Lung (tissue), 11 donors: ENCODE measurements at regions not wholly inside any gene's neighbourhood (a gene's known extent, or its start where the extent isn't known, plus 50 kb on each side); places are given as distances from the start of the nearest gene placed in this dataset.

Experiments
- ATAC-seq: fragments of 200-7000 bp; cut with Tn5 transposase; one replicate; pipeline ENCODE4 v1.9.1; 2020; ENCODE audit warnings: moderate number of reproducible peaks; ENCODE audit not compliant: insufficient read depth, low FRiP score
- DNase-seq, 3 donors: peaks; one replicate each; pipeline ENCODE4 v3.0.0-alpha.2; 2013 to 2017
- H3K27ac ChIP-seq, 2 donors: one replicate each; pipeline ENCODE4 v1.5.1; 2013; ENCODE audit warnings: mild to moderate bottlenecking in 2 of 2, moderate library complexity in 2 of 2, control low read depth in 1 of 2, inconsistent platforms in 1 of 2, low read depth in 1 of 2, low read length in 1 of 2
- H3K27me3 ChIP-seq, 3 donors: one replicate each; pipeline ENCODE4 v1.5.1; 2013; ENCODE audit warnings: low read length in 2 of 3; ENCODE audit not compliant: control insufficient read depth in 3 of 3, insufficient read depth in 3 of 3
- H3K36me3 ChIP-seq, 4 donors: one replicate each; pipeline ENCODE4 v1.5.1; 2013; ENCODE audit warnings: low read length in 4 of 4, mild to moderate bottlenecking in 1 of 4, moderate library complexity in 1 of 4; ENCODE audit not compliant: control insufficient read depth in 4 of 4, insufficient read depth in 4 of 4
- H3K4me1 ChIP-seq, 5 donors: one replicate each; pipeline ENCODE4 v1.5.1; 2013; ENCODE audit warnings: low read length in 5 of 5, mild to moderate bottlenecking in 2 of 5, moderate library complexity in 1 of 5; ENCODE audit not compliant: control insufficient read depth in 5 of 5, insufficient read depth in 5 of 5
- H3K4me3 ChIP-seq: one replicate; pipeline ENCODE4 v1.5.1; 2013; ENCODE audit warnings: mild to moderate bottlenecking, control low read depth, moderate library complexity
- H3K9ac ChIP-seq, 2 donors: one replicate each; pipeline ENCODE4 v1.5.1; 2013; ENCODE audit warnings: low read length in 2 of 2, control low read depth in 1 of 2; ENCODE audit not compliant: insufficient read depth in 1 of 2
- H3K9me3 ChIP-seq, 4 donors: one replicate each; pipeline ENCODE4 v1.5.1; 2013; ENCODE audit warnings: low read length in 3 of 4, mild to moderate bottlenecking in 1 of 4, moderate library complexity in 1 of 4; ENCODE audit not compliant: control insufficient read depth in 4 of 4, insufficient read depth in 3 of 4
- CTCF ChIP-seq: IDR thresholded peaks from 2 replicates; pipeline ENCODE4 v1.5.1; 2012; ENCODE audit warnings: mild to moderate bottlenecking; ENCODE audit errors: control extremely low read depth, extremely low read depth
- WGBS, 2 donors: extraction: QIAGEN DNeasy Blood & Tissue Kit; methylation state at CpG; one replicate each; pipeline ENCODE4 v1.1.7; 2013; 5-methylcytosine and 5-hydroxymethylcytosine counted together
- donor health status: control.
- donor health status: control.
- donor health status: Bipolar disorder and iron deficiency.
- donor health status: healthy.
- donor health status: DM: yes; HTN: yes; CAD: no.

DNA sequence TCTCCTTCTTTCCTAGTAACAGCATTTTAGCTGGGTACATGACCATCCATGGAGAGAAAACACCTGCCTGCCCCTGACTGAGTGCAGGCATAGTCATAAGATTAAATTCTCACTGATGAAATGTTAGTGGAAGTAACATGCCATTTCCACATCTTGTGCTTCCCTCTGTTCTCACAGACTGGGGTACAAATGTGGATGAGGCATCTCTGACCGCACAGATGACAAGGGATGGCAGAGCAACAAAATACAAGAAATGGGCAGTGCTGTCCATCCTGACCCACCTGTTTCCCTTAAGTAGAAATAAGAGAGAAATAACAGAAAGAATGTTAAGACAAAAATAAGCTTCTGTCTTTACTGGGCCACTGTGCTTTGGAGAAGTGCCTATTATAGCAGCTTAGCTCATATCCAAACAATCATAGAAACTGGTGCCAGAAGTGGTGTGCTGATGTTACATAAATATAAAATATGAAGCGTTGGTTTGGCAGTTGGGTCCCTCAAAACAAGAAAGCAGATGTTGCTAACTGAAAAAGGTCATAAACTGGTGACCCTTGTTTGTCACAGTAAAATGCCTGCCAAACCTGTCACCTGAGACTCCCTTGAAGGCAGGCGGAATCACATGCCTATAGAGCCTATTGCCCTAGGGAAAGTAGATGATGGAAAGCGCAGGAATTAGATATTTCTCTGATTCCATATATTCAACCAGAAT lies 72.4 kb upstream of the CCDC150 start:
- peak overlapping the region in 1 of 2 donors; percentile 68 for H3K27ac ChIP-seq
- WGBS, 2 donors, result 64 to 72% methylated on average over 4 of the region's 4 CpGs
- peak; percentile 60 to 94 (median 92) for DNase-seq
- peaks cover 0 to 5% (median 2%) of the 10 kb centered on the region in 3 donors for H3K27me3 ChIP-seq
- H3K4me3 ChIP-seq, result no peak overlapping the region
- no peaks in the 10 kb centered on the region for H3K9me3 ChIP-seq
- ATAC-seq, result no peak
- H3K4me1 ChIP-seq, result peaks cover 0 to 12% (median 3%) of the 10 kb centered on the region in 5 donors
- no peak overlapping the region for H3K9ac ChIP-seq
- TF ChIP-seq CTCF, result no peak
- no peaks in the 10 kb centered on the region for H3K36me3 ChIP-seq

DNA sequence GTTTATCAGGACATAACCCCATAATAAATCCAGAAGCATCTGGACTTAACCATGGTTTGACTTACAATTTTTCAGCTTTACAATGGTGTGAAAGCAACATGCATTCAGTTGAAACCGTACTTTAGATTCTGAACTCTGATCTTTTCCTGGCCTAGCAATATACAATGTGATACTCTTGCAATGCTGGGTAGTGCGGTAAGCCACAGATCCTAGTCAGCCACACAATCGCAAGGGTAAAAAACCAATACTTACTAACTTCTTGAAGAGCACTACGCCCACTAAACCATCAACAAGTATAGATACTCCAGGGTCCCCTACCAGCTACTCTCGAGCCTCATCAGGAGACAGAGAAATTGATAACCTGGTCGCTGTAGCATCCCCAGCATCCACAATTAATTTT lies 71.0 kb upstream of the CCDC150 start:
- no peaks in the 10 kb centered on the region for H3K9me3 ChIP-seq
- H3K27ac ChIP-seq, result no peak overlapping the region
- H3K36me3 ChIP-seq, result no peaks in the 10 kb centered on the region
- DNase-seq (no peak), ATAC-seq (no peak)
- H3K9ac ChIP-seq, result no peak overlapping the region
- TF ChIP-seq CTCF, result no peak
- WGBS, 2 donors, result 94 to 96% methylated on average over 6 of the region's 6 CpGs
- H3K4me3 ChIP-seq, result no peak overlapping the region
- peaks cover 0 to 12% (median 3%) of the 10 kb centered on the region in 5 donors for H3K4me1 ChIP-seq
- peaks cover 0 to 5% (median 2%) of the 10 kb centered on the region in 3 donors for H3K27me3 ChIP-seq

GRCh38 chr2:196584903-196585302 lies 54.6 kb upstream of the CCDC150 start:
- H3K4me3 ChIP-seq, result no peak overlapping the region
- DNase-seq, result no peak
- no peaks in the 10 kb centered on the region for H3K9me3 ChIP-seq
- H3K27ac ChIP-seq, result no peak overlapping the region
- no peak for ATAC-seq
- no peak overlapping the region for H3K9ac ChIP-seq
- H3K4me1 ChIP-seq, result peaks cover 0 to 3% (median 0%) of the 10 kb centered on the region in 5 donors
- no peaks in the 10 kb centered on the region for H3K27me3 ChIP-seq
- WGBS, 2 donors, result 85 to 93% methylated on average over 1 of the region's 1 CpG
- no peak for TF ChIP-seq CTCF
- H3K36me3 ChIP-seq, result no peaks in the 10 kb centered on the region
